ENCODE measurements at regions not wholly inside any gene's neighbourhood (a gene's known extent, or its start where the extent isn't known, plus 50 kb on each side); places are given as distances from the start of the nearest gene placed in this dataset.

- H3K27ac ChIP-seq, result no peak overlapping the region
- no peaks in the 10 kb centered on the region for H3K36me3 Mint-ChIP-seq
- H3K4me1 ChIP-seq, result no peaks in the 10 kb centered on the region
- no peaks in the 10 kb centered on the region for H3K9me3 ChIP-seq (ENCODE audit: low read depth)
- TF ChIP-seq EZH2 (IDR thresholded peaks at IDR 0.05) (no peak), EZH2phosphoT487 (IDR thresholded peaks at IDR 0.05) (no peak), CTCF (IDR thresholded peaks at IDR 0.05) (no peak)
- no peaks in the 10 kb centered on the region for H3K79me2 ChIP-seq (ENCODE audit: low read depth)
- no peak overlapping the region for H3K9ac ChIP-seq
- no peak overlapping the region for H3K4me2 ChIP-seq
- H3K36me3 ChIP-seq, result no peaks in the 10 kb centered on the region
- H3K9me3 Mint-ChIP-seq, result no peaks in the 10 kb centered on the region
- H3K4me3 Mint-ChIP-seq, result no peak overlapping the region
- no peak for DNase-seq (ENCODE audit: low spot score)
- no peaks in the 10 kb centered on the region for H3K27me3 Mint-ChIP-seq (ENCODE audit: insufficient read depth, low read depth)
- no peak overlapping the region for H3K4me3 ChIP-seq
- H3F3A ChIP-seq (ENCODE audit: low read depth), result no peaks in the 10 kb centered on the region
- H3K27me3 ChIP-seq, result no peaks in the 10 kb centered on the region
- H2AFZ ChIP-seq (replicated peaks), result no peak overlapping the region
- no peaks in the 10 kb centered on the region for H4K20me1 ChIP-seq (ENCODE audit: low read depth)
- H3K27ac Mint-ChIP-seq, result no peak overlapping the region
- peaks cover 15% of the 10 kb centered on the region for H3K4me1 Mint-ChIP-seq
Measured at GRCh38 chr1:98386675-98387440, 274.7 kb upstream of the SNX7 start.

- no peak overlapping the region for H3K4me2 ChIP-seq
- no peaks in the 10 kb centered on the region for H4K20me1 ChIP-seq (ENCODE audit: low read depth)
- H3K4me3 ChIP-seq, result no peak overlapping the region
- Mint-ChIP-seq H3K9me3 (no peaks in the 10 kb centered on the region), H3K27me3 (ENCODE audit: insufficient read depth, low read depth) (no peaks in the 10 kb centered on the region), H3K36me3 (no peaks in the 10 kb centered on the region), H3K4me1 (peaks cover 15% of the 10 kb centered on the region), H3K27ac (no peak overlapping the region), H3K4me3 (no peak overlapping the region)
- H3K27me3 ChIP-seq, result no peaks in the 10 kb centered on the region
- H3K79me2 ChIP-seq (ENCODE audit: low read depth), result no peaks in the 10 kb centered on the region
- H3K36me3 ChIP-seq, result no peaks in the 10 kb centered on the region
- TF ChIP-seq CTCF (IDR thresholded peaks at IDR 0.05) (no peak), EZH2 (IDR thresholded peaks at IDR 0.05) (no peak), EZH2phosphoT487 (IDR thresholded peaks at IDR 0.05) (no peak)
- H3F3A ChIP-seq (ENCODE audit: low read depth), result no peaks in the 10 kb centered on the region
- no peak overlapping the region for H3K9ac ChIP-seq
- no peak overlapping the region for H2AFZ ChIP-seq (replicated peaks)
- H3K9me3 ChIP-seq (ENCODE audit: low read depth), result no peaks in the 10 kb centered on the region
- H3K27ac ChIP-seq, result no peak overlapping the region
- no peak for DNase-seq (ENCODE audit: low spot score)
- no peaks in the 10 kb centered on the region for H3K4me1 ChIP-seq
Measured at GRCh38 chr1:98385652-98386051, 275.9 kb upstream of the SNX7 start.

GRCh38 chr1:98384461-98385141 is 276.9 kb upstream of the SNX7 start:
- Mint-ChIP-seq H3K27me3 (ENCODE audit: insufficient read depth, low read depth) (no peaks in the 10 kb centered on the region), H3K4me3 (no peak overlapping the region), H3K4me1 (peaks cover 11% of the 10 kb centered on the region), H3K9me3 (no peaks in the 10 kb centered on the region), H3K36me3 (no peaks in the 10 kb centered on the region), H3K27ac (no peak overlapping the region)
- Histone ChIP-seq H3K4me1 (no peaks in the 10 kb centered on the region), H3K4me3 (no peak overlapping the region), H3K27ac (no peak overlapping the region), H3K79me2 (ENCODE audit: low read depth) (no peaks in the 10 kb centered on the region), H3K4me2 (no peak overlapping the region), H3K9me3 (ENCODE audit: low read depth) (no peaks in the 10 kb centered on the region), H3K9ac (no peak overlapping the region), H2AFZ (replicated peaks) (no peak overlapping the region), H3K36me3 (no peaks in the 10 kb centered on the region), H4K20me1 (ENCODE audit: low read depth) (no peaks in the 10 kb centered on the region), H3F3A (ENCODE audit: low read depth) (no peaks in the 10 kb centered on the region), H3K27me3 (no peaks in the 10 kb centered on the region)
- no peak for TF ChIP-seq CTCF (IDR thresholded peaks at IDR 0.05)
- TF ChIP-seq EZH2 (IDR thresholded peaks at IDR 0.05), result no peak
- no peak for TF ChIP-seq EZH2phosphoT487 (IDR thresholded peaks at IDR 0.05)
- no peak for DNase-seq (ENCODE audit: low spot score)

Data from neural progenitor cell (in vitro differentiated cells).